ENCODE measurements at regions not wholly inside any gene's neighbourhood (a gene's known extent, or its start where the extent isn't known, plus 50 kb on each side); places are given as distances from the start of the nearest gene placed in this dataset.

- H3K27ac ChIP-seq (ENCODE audit: low read depth, low read length) = no peak overlapping the region
- H3K9me3 ChIP-seq (ENCODE audit: control insufficient read depth in 1 of 2, low read length in 2 of 2) = no peaks in the 10 kb centered on the region
- H3K9ac ChIP-seq (ENCODE audit: low read depth in 1 of 2, low read length in 2 of 2) = no peak overlapping the region
- H3K36me3 ChIP-seq (ENCODE audit: control insufficient read depth in 1 of 2, insufficient read depth in 2 of 2, low read length in 2 of 2) = no peaks in the 10 kb centered on the region
- H3K27me3 ChIP-seq (ENCODE audit: control insufficient read depth in 1 of 2, insufficient read depth in 2 of 2, low read length in 2 of 2) = no peaks in the 10 kb centered on the region
- H3K4me3 ChIP-seq (ENCODE audit: low read depth in 1 of 2, low read length in 2 of 2) = no peak overlapping the region
- H3K4me1 ChIP-seq (ENCODE audit: control insufficient read depth in 1 of 2, insufficient read depth in 2 of 2, low read length in 2 of 2) = no peaks in the 10 kb centered on the region
These were observed 303.0 kb upstream of the FOXF1 start for GRCh38 chr16:86207350-86207749.

- H3K9me3 ChIP-seq (ENCODE audit: control insufficient read depth in 1 of 2, low read length in 2 of 2) = no peaks in the 10 kb centered on the region
These were observed 301.1 kb upstream of the FOXF1 start for GRCh38 chr16:86209202-86209601.

GRCh38 chr16:86210403-86211193 lies 299.7 kb upstream of the FOXF1 start:
- Histone ChIP-seq H3K4me3 (ENCODE audit: low read depth in 1 of 2, low read length in 2 of 2) (no peak overlapping the region), H3K36me3 (ENCODE audit: control insufficient read depth in 1 of 2, insufficient read depth in 2 of 2, low read length in 2 of 2) (no peaks in the 10 kb centered on the region), H3K9ac (ENCODE audit: low read depth in 1 of 2, low read length in 2 of 2) (no peak overlapping the region), H3K27me3 (ENCODE audit: control insufficient read depth in 1 of 2, insufficient read depth in 2 of 2, low read length in 2 of 2) (no peaks in the 10 kb centered on the region), H3K4me1 (ENCODE audit: control insufficient read depth in 1 of 2, insufficient read depth in 2 of 2, low read length in 2 of 2) (peaks cover 0 to 6% of the 10 kb centered on the region in 2 donors), H3K9me3 (ENCODE audit: control insufficient read depth in 1 of 2, low read length in 2 of 2) (no peaks in the 10 kb centered on the region), H3K27ac (ENCODE audit: low read depth, low read length) (no peak overlapping the region)

More at GRCh38 chr16:86209202-86209601, 301.1 kb upstream of the FOXF1 start:
- Histone ChIP-seq H3K4me1 (ENCODE audit: control insufficient read depth in 1 of 2, insufficient read depth in 2 of 2, low read length in 2 of 2) (peaks cover 0 to 6% of the 10 kb centered on the region in 2 donors), H3K27me3 (ENCODE audit: control insufficient read depth in 1 of 2, insufficient read depth in 2 of 2, low read length in 2 of 2) (no peaks in the 10 kb centered on the region), H3K4me3 (ENCODE audit: low read depth in 1 of 2, low read length in 2 of 2) (no peak overlapping the region), H3K36me3 (ENCODE audit: control insufficient read depth in 1 of 2, insufficient read depth in 2 of 2, low read length in 2 of 2) (no peaks in the 10 kb centered on the region), H3K9ac (ENCODE audit: low read depth in 1 of 2, low read length in 2 of 2) (no peak overlapping the region), H3K27ac (ENCODE audit: low read depth, low read length) (no peak overlapping the region)

GRCh38 chr16:86211265-86211664 lies 299.1 kb upstream of the FOXF1 start:
- Histone ChIP-seq H3K27me3 (ENCODE audit: control insufficient read depth in 1 of 2, insufficient read depth in 2 of 2, low read length in 2 of 2) (no peaks in the 10 kb centered on the region), H3K27ac (ENCODE audit: low read depth, low read length) (no peak overlapping the region), H3K9me3 (ENCODE audit: control insufficient read depth in 1 of 2, low read length in 2 of 2) (no peaks in the 10 kb centered on the region), H3K9ac (ENCODE audit: low read depth in 1 of 2, low read length in 2 of 2) (no peak overlapping the region), H3K4me3 (ENCODE audit: low read depth in 1 of 2, low read length in 2 of 2) (no peak overlapping the region), H3K36me3 (ENCODE audit: control insufficient read depth in 1 of 2, insufficient read depth in 2 of 2, low read length in 2 of 2) (no peaks in the 10 kb centered on the region), H3K4me1 (ENCODE audit: control insufficient read depth in 1 of 2, insufficient read depth in 2 of 2, low read length in 2 of 2) (peaks cover 0 to 6% of the 10 kb centered on the region in 2 donors)

- H3K27me3 ChIP-seq (ENCODE audit: control insufficient read depth in 1 of 2, insufficient read depth in 2 of 2, low read length in 2 of 2) = no peaks in the 10 kb centered on the region
- no peak overlapping the region for H3K9ac ChIP-seq (ENCODE audit: low read depth in 1 of 2, low read length in 2 of 2)
- H3K9me3 ChIP-seq (ENCODE audit: control insufficient read depth in 1 of 2, low read length in 2 of 2) = no peaks in the 10 kb centered on the region
- peaks cover 0 to 6% of the 10 kb centered on the region in 2 donors for H3K4me1 ChIP-seq (ENCODE audit: control insufficient read depth in 1 of 2, insufficient read depth in 2 of 2, low read length in 2 of 2)
- no peak overlapping the region for H3K27ac ChIP-seq (ENCODE audit: low read depth, low read length)
- H3K4me3 ChIP-seq (ENCODE audit: low read depth in 1 of 2, low read length in 2 of 2) = no peak overlapping the region
- no peaks in the 10 kb centered on the region for H3K36me3 ChIP-seq (ENCODE audit: control insufficient read depth in 1 of 2, insufficient read depth in 2 of 2, low read length in 2 of 2)
These were observed 298.5 kb upstream of the FOXF1 start for GRCh38 chr16:86211800-86212199.

- Histone ChIP-seq H3K4me3 (ENCODE audit: low read depth in 1 of 2, low read length in 2 of 2) (no peak overlapping the region), H3K9me3 (ENCODE audit: control insufficient read depth in 1 of 2, low read length in 2 of 2) (no peaks in the 10 kb centered on the region), H3K27ac (ENCODE audit: low read depth, low read length) (no peak overlapping the region), H3K9ac (ENCODE audit: low read depth in 1 of 2, low read length in 2 of 2) (no peak overlapping the region), H3K4me1 (ENCODE audit: control insufficient read depth in 1 of 2, insufficient read depth in 2 of 2, low read length in 2 of 2) (peaks cover 0 to 6% of the 10 kb centered on the region in 2 donors), H3K27me3 (ENCODE audit: control insufficient read depth in 1 of 2, insufficient read depth in 2 of 2, low read length in 2 of 2) (no peaks in the 10 kb centered on the region), H3K36me3 (ENCODE audit: control insufficient read depth in 1 of 2, insufficient read depth in 2 of 2, low read length in 2 of 2) (no peaks in the 10 kb centered on the region)
These were observed 297.5 kb upstream of the FOXF1 start for GRCh38 chr16:86212706-86213436.

GRCh38 chr16:86213437-86214205 lies 296.7 kb upstream of the FOXF1 start:
- Histone ChIP-seq H3K9ac (ENCODE audit: low read depth in 1 of 2, low read length in 2 of 2) (no peak overlapping the region), H3K27ac (ENCODE audit: low read depth, low read length) (no peak overlapping the region), H3K36me3 (ENCODE audit: control insufficient read depth in 1 of 2, insufficient read depth in 2 of 2, low read length in 2 of 2) (no peaks in the 10 kb centered on the region), H3K27me3 (ENCODE audit: control insufficient read depth in 1 of 2, insufficient read depth in 2 of 2, low read length in 2 of 2) (no peaks in the 10 kb centered on the region), H3K4me1 (ENCODE audit: control insufficient read depth in 1 of 2, insufficient read depth in 2 of 2, low read length in 2 of 2) (peaks cover 0 to 6% of the 10 kb centered on the region in 2 donors), H3K9me3 (ENCODE audit: control insufficient read depth in 1 of 2, low read length in 2 of 2) (no peaks in the 10 kb centered on the region), H3K4me3 (ENCODE audit: low read depth in 1 of 2, low read length in 2 of 2) (no peak overlapping the region)

GRCh38 chr16:86214326-86215232 lies 295.7 kb upstream of the FOXF1 start:
- H3K27ac ChIP-seq (ENCODE audit: low read depth, low read length) = peak overlapping the region; percentile 13
- H3K4me1 ChIP-seq (ENCODE audit: control insufficient read depth in 1 of 2, insufficient read depth in 2 of 2, low read length in 2 of 2) = peaks cover 0 to 6% of the 10 kb centered on the region in 2 donors
- H3K9me3 ChIP-seq (ENCODE audit: control insufficient read depth in 1 of 2, low read length in 2 of 2) = no peaks in the 10 kb centered on the region
- no peaks in the 10 kb centered on the region for H3K36me3 ChIP-seq (ENCODE audit: control insufficient read depth in 1 of 2, insufficient read depth in 2 of 2, low read length in 2 of 2)
- no peak overlapping the region for H3K9ac ChIP-seq (ENCODE audit: low read depth in 1 of 2, low read length in 2 of 2)
- H3K4me3 ChIP-seq (ENCODE audit: low read depth in 1 of 2, low read length in 2 of 2) = no peak overlapping the region
- no peaks in the 10 kb centered on the region for H3K27me3 ChIP-seq (ENCODE audit: control insufficient read depth in 1 of 2, insufficient read depth in 2 of 2, low read length in 2 of 2)

GRCh38 chr16:86215233-86215978 lies 294.9 kb upstream of the FOXF1 start:
- H3K9me3 ChIP-seq (ENCODE audit: control insufficient read depth in 1 of 2, low read length in 2 of 2) = no peaks in the 10 kb centered on the region
- H3K27ac ChIP-seq (ENCODE audit: low read depth, low read length) = peak overlapping the region; percentile 13
- no peak overlapping the region for H3K9ac ChIP-seq (ENCODE audit: low read depth in 1 of 2, low read length in 2 of 2)
- no peak overlapping the region for H3K4me3 ChIP-seq (ENCODE audit: low read depth in 1 of 2, low read length in 2 of 2)
- H3K36me3 ChIP-seq (ENCODE audit: control insufficient read depth in 1 of 2, insufficient read depth in 2 of 2, low read length in 2 of 2) = no peaks in the 10 kb centered on the region
- no peaks in the 10 kb centered on the region for H3K27me3 ChIP-seq (ENCODE audit: control insufficient read depth in 1 of 2, insufficient read depth in 2 of 2, low read length in 2 of 2)
- H3K4me1 ChIP-seq (ENCODE audit: control insufficient read depth in 1 of 2, insufficient read depth in 2 of 2, low read length in 2 of 2) = peaks cover 0 to 6% of the 10 kb centered on the region in 2 donors
